ENCODE measurements at regions not wholly inside any gene's neighbourhood (a gene's known extent, or its start where the extent isn't known, plus 50 kb on each side); places are given as distances from the start of the nearest gene placed in this dataset.

DNA sequence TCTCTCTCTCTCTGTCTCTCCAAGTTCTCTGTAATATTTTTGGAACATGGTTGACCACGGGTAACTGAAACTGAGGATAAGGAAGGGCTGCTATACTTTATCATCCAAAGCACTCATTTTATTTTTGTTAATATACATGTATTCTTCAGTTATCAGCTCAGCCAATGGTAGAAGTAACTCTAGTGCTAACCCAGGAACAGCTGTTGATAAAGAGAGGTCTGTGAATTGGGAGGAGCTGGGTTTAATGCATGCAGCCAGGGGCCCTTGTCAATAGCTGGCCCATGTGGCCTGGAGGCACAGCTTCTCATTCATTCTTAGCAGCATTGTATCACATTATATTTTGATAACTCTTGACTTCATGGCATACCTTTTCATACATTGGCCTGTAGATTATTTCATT is 401.6 kb downstream of the EPHA4 start:
- TF ChIP-seq, protein P1, sequence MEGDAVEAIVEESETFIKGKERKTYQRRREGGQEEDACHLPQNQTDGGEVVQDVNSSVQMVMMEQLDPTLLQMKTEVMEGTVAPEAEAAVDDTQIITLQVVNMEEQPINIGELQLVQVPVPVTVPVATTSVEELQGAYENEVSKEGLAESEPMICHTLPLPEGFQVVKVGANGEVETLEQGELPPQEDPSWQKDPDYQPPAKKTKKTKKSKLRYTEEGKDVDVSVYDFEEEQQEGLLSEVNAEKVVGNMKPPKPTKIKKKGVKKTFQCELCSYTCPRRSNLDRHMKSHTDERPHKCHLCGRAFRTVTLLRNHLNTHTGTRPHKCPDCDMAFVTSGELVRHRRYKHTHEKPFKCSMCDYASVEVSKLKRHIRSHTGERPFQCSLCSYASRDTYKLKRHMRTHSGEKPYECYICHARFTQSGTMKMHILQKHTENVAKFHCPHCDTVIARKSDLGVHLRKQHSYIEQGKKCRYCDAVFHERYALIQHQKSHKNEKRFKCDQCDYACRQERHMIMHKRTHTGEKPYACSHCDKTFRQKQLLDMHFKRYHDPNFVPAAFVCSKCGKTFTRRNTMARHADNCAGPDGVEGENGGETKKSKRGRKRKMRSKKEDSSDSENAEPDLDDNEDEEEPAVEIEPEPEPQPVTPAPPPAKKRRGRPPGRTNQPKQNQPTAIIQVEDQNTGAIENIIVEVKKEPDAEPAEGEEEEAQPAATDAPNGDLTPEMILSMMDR (IDR thresholded peaks at IDR 0.05), result no peak
- TF ChIP-seq ZFX (IDR thresholded peaks at IDR 0.05; ENCODE audit: borderline replicate concordance), result no peak

Measured in 22Rv1 (cell line).